Trophoblast cell (in vitro differentiated cells and primary cell): ENCODE measurements at regions not wholly inside any gene's neighbourhood (a gene's known extent, or its start where the extent isn't known, plus 50 kb on each side); places are given as distances from the start of the nearest gene placed in this dataset.

Experiments
- DNase-seq, 2 donors: peaks; one replicate each; pipeline ENCODE4 v3.0.0-alpha.2; 2016
- H2AFZ ChIP-seq: 2 replicates; pipeline ENCODE4 v1.6.1; 2013; ENCODE audit warnings: low read length, moderate library complexity, mild to moderate bottlenecking; ENCODE audit not compliant: insufficient read depth, poor library complexity
- H2AK5ac ChIP-seq: 2 replicates; pipeline ENCODE4 v1.6.1; 2013; ENCODE audit warnings: mild to moderate bottlenecking, low read length
- H2BK120ac ChIP-seq: 2 replicates; pipeline ENCODE4 v1.6.1; 2013; ENCODE audit warnings: low read length, mild to moderate bottlenecking, moderate library complexity; ENCODE audit not compliant: insufficient read depth, poor library complexity
- H2BK12ac ChIP-seq: 2 replicates; pipeline ENCODE4 v1.6.1; 2013; ENCODE audit warnings: mild to moderate bottlenecking, low read length, moderate library complexity
- H2BK5ac ChIP-seq: 2 replicates; pipeline ENCODE4 v1.6.1; 2013; ENCODE audit warnings: low read length, low read depth, moderate library complexity, mild to moderate bottlenecking; ENCODE audit not compliant: poor library complexity
- H3K14ac ChIP-seq: 2 replicates; pipeline ENCODE4 v1.6.1; 2013; ENCODE audit warnings: mild to moderate bottlenecking, low read length
- H3K18ac ChIP-seq: 2 replicates; pipeline ENCODE4 v1.6.1; 2013; ENCODE audit warnings: mild to moderate bottlenecking, low read length
- H3K23ac ChIP-seq: 2 replicates; pipeline ENCODE4 v1.6.1; 2013; ENCODE audit warnings: low read length
- H3K27ac ChIP-seq: 2 replicates; pipeline ENCODE4 v1.5.1; 2013; ENCODE audit warnings: low read depth, mild to moderate bottlenecking, inconsistent platforms, low read length, moderate library complexity
- H3K27me3 ChIP-seq: 2 replicates; pipeline ENCODE4 v1.6.1; 2013; ENCODE audit warnings: inconsistent platforms, mild to moderate bottlenecking, low read length, moderate library complexity; ENCODE audit not compliant: insufficient read depth
- H3K36me3 ChIP-seq, 2 experiments: 1 replicate in 1 of 2; 2 replicates in 1 of 2; pipeline ENCODE4 v1.6.1; 2013; ENCODE audit warnings: low read length in 2 of 2, mild to moderate bottlenecking in 2 of 2, moderate library complexity in 1 of 2; ENCODE audit not compliant: insufficient read depth in 2 of 2, control insufficient read depth in 1 of 2
- H3K4ac ChIP-seq: 2 replicates; pipeline ENCODE4 v1.6.1; 2013; ENCODE audit warnings: low read depth, mild to moderate bottlenecking, low read length, moderate library complexity
- H3K4me1 ChIP-seq, 2 experiments: 1 replicate in 1 of 2; 2 replicates in 1 of 2; pipeline ENCODE4 v1.6.1; 2013; ENCODE audit warnings: low read length in 2 of 2, mild to moderate bottlenecking in 2 of 2, moderate library complexity in 1 of 2; ENCODE audit not compliant: insufficient read depth in 2 of 2, control insufficient read depth in 1 of 2
- H3K4me2 ChIP-seq: 2 replicates; pipeline ENCODE4 v1.6.1; 2013; ENCODE audit warnings: inconsistent platforms, mild to moderate bottlenecking, low read length, moderate library complexity
- H3K4me3 ChIP-seq: 2 replicates; pipeline ENCODE4 v1.5.1; 2013; ENCODE audit warnings: mild to moderate bottlenecking, low read depth, low read length, inconsistent platforms
- H3K79me1 ChIP-seq: one replicate; pipeline ENCODE4 v1.6.1; 2013; ENCODE audit warnings: low read length
- H3K79me2 ChIP-seq: 2 replicates; pipeline ENCODE4 v1.6.1; 2013; ENCODE audit warnings: low read length, mild to moderate bottlenecking; ENCODE audit not compliant: control insufficient read depth, insufficient read depth, poor library complexity
- H3K9ac ChIP-seq: 2 replicates; pipeline ENCODE4 v1.6.1; 2013; ENCODE audit warnings: mild to moderate bottlenecking, low read length
- H3K9me3 ChIP-seq: 2 replicates; pipeline ENCODE4 v1.6.1; 2013; ENCODE audit warnings: low read depth, mild to moderate bottlenecking, control low read depth, inconsistent platforms, low read length; ENCODE audit not compliant: insufficient read depth
- H4K12ac ChIP-seq: 2 replicates; pipeline ENCODE4 v1.6.1; 2013; ENCODE audit warnings: low read depth, mild to moderate bottlenecking, low read length, moderate library complexity
- H4K8ac ChIP-seq: 2 replicates; pipeline ENCODE4 v1.6.1; 2013; ENCODE audit warnings: low read depth, mild to moderate bottlenecking, low read length, moderate library complexity
- H4K91ac ChIP-seq: one replicate; pipeline ENCODE4 v1.6.1; 2013; ENCODE audit warnings: low read depth, mild to moderate bottlenecking, low read length, moderate library complexity
- WGBS: extraction: QIAGEN DNeasy Blood & Tissue Kit; methylation state at CpG from one replicate; pipeline ENCODE4 v1.1.7; 2013; ENCODE audit warnings: missing lambda C conversion rate; ENCODE audit not compliant: insufficient read length, insufficient coverage; ENCODE audit errors: extremely low coverage; 5-methylcytosine and 5-hydroxymethylcytosine counted together

- no peak overlapping the region for H4K8ac ChIP-seq
- H3K79me2 ChIP-seq, result no peaks in the 10 kb centered on the region
- H3K23ac ChIP-seq, result no peak overlapping the region
- H3K4ac ChIP-seq, result no peak overlapping the region
- WGBS, result no CpG with 5 or more reads among the region's 2 CpGs
- no peak overlapping the region for H3K14ac ChIP-seq
- H2AK5ac ChIP-seq, result no peak overlapping the region
- no peaks in the 10 kb centered on the region for H3K36me3 ChIP-seq
- no peak overlapping the region for H4K12ac ChIP-seq
- no peaks in the 10 kb centered on the region for H3K27me3 ChIP-seq
- no peak overlapping the region for H3K9ac ChIP-seq
- no peak overlapping the region for H3K18ac ChIP-seq
- H2AFZ ChIP-seq, result no peak overlapping the region
- no peak overlapping the region for H2BK5ac ChIP-seq
- peaks cover 2 to 4% of the 10 kb centered on the region in 2 experiments for H3K4me1 ChIP-seq
- H3K4me2 ChIP-seq, result no peak overlapping the region
- no peak overlapping the region for H2BK12ac ChIP-seq
- no peak overlapping the region for H3K4me3 ChIP-seq
- H3K27ac ChIP-seq, result no peak overlapping the region
- peaks cover 1% of the 10 kb centered on the region for H3K79me1 ChIP-seq
- peaks cover 3% of the 10 kb centered on the region for H3K9me3 ChIP-seq
- H2BK120ac ChIP-seq, result no peak overlapping the region
- no peak for DNase-seq
- H4K91ac ChIP-seq, result peak overlapping the region; percentile 37
Observed at GRCh38 chr1:229153955-229154548, 116.9 kb upstream of the RAB4A start.

GRCh38 chr1:229154811-229155210 lies 116.1 kb upstream of the RAB4A start:
- Histone ChIP-seq H3K4me2 (no peak overlapping the region), H3K9me3 (peaks cover 3% of the 10 kb centered on the region), H2BK12ac (peak overlapping the region; percentile 47), H3K36me3 (no peaks in the 10 kb centered on the region), H3K4me3 (no peak overlapping the region), H3K9ac (no peak overlapping the region), H2AFZ (peak overlapping the region; percentile 6), H2BK120ac (no peak overlapping the region), H3K27ac (no peak overlapping the region), H3K27me3 (no peaks in the 10 kb centered on the region), H2BK5ac (no peak overlapping the region), H4K8ac (no peak overlapping the region), H3K4ac (no peak overlapping the region), H3K14ac (no peak overlapping the region), H3K4me1 (peaks cover 2 to 4% of the 10 kb centered on the region in 2 experiments), H3K79me1 (peaks cover 1% of the 10 kb centered on the region), H3K79me2 (no peaks in the 10 kb centered on the region), H3K18ac (no peak overlapping the region), H3K23ac (no peak overlapping the region), H4K91ac (peak overlapping the region; percentile 37), H4K12ac (no peak overlapping the region), H2AK5ac (peak overlapping the region; percentile 24)
- no CpG with 5 or more reads among the region's 3 CpGs for WGBS
- DNase-seq, result no peak

- H2BK5ac ChIP-seq, result no peak overlapping the region
- no peak overlapping the region for H3K27ac ChIP-seq
- H4K8ac ChIP-seq, result no peak overlapping the region
- no peak overlapping the region for H3K4me2 ChIP-seq
- no peak overlapping the region for H2BK12ac ChIP-seq
- H3K9ac ChIP-seq, result no peak overlapping the region
- H4K12ac ChIP-seq, result no peak overlapping the region
- H2BK120ac ChIP-seq, result no peak overlapping the region
- no peak overlapping the region for H3K18ac ChIP-seq
- no peaks in the 10 kb centered on the region for H3K36me3 ChIP-seq
- H3K79me2 ChIP-seq, result no peaks in the 10 kb centered on the region
- H3K14ac ChIP-seq, result no peak overlapping the region
- no CpG with 5 or more reads among the region's 9 CpGs for WGBS
- no peak overlapping the region for H3K4ac ChIP-seq
- H3K79me1 ChIP-seq, result peaks cover 1% of the 10 kb centered on the region
- H3K4me3 ChIP-seq, result no peak overlapping the region
- no peak overlapping the region for H3K23ac ChIP-seq
- no peaks in the 10 kb centered on the region for H3K27me3 ChIP-seq
- H2AFZ ChIP-seq, result no peak overlapping the region
- peaks cover 3% of the 10 kb centered on the region for H3K9me3 ChIP-seq
- no peak overlapping the region for H2AK5ac ChIP-seq
- peak in 1 of 2 donors; percentile 16 for DNase-seq
- no peak overlapping the region for H4K91ac ChIP-seq
- peaks cover 2 to 4% of the 10 kb centered on the region in 2 experiments for H3K4me1 ChIP-seq
Observed at GRCh38 chr1:229155472-229155871, 115.4 kb upstream of the RAB4A start.

GRCh38 chr1:229156872-229157271 lies 114.0 kb upstream of the RAB4A start:
- Histone ChIP-seq H3K23ac (no peak overlapping the region), H3K27me3 (no peaks in the 10 kb centered on the region), H2AFZ (no peak overlapping the region), H4K12ac (no peak overlapping the region), H3K4me1 (peaks cover 0 to 2% of the 10 kb centered on the region in 2 experiments), H3K18ac (no peak overlapping the region), H3K36me3 (no peaks in the 10 kb centered on the region), H3K4me2 (no peak overlapping the region), H2AK5ac (no peak overlapping the region), H2BK120ac (no peak overlapping the region), H3K14ac (no peak overlapping the region), H3K4ac (no peak overlapping the region), H4K8ac (no peak overlapping the region), H3K4me3 (no peak overlapping the region), H3K79me2 (no peaks in the 10 kb centered on the region), H2BK5ac (no peak overlapping the region), H3K79me1 (peaks cover 1% of the 10 kb centered on the region), H4K91ac (no peak overlapping the region), H3K27ac (no peak overlapping the region), H3K9ac (no peak overlapping the region), H3K9me3 (peaks cover 3% of the 10 kb centered on the region), H2BK12ac (no peak overlapping the region)
- peak in 1 of 2 donors; percentile 55 for DNase-seq
- WGBS, result no CpG with 5 or more reads among the region's 3 CpGs
